HG03097 (cell line): ENCODE measurements at regions not wholly inside any gene's neighbourhood (a gene's known extent, or its start where the extent isn't known, plus 50 kb on each side); places are given as distances from the start of the nearest gene placed in this dataset.

Experiments used
- ATAC-seq: cut with Tn5 transposase; IDR thresholded peaks from one replicate; pipeline ENCODE4 v1.9.1; 2021; ENCODE audit not compliant: unreplicated experiment, low FRiP score

DNA sequence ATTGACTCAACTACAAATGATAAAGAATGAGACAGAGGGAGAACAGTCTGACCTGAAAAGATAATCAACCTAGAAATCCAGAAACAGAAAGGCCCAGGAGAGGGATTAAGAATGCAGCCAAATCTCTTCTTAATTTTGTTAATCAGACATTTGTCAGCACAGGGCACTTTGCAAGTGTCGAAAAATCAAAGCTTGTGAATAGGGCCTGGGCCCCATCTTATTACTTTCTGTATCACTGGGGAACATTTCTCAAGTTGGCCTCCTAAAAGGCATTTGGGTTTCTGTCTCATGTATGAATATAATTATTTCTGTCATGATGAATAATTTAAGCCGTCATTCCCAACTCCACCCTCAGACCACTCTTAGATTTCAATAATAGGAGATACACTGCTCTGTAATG is 308.4 kb upstream of the PRKCQ start:
- ATAC-seq = no peak

DNA sequence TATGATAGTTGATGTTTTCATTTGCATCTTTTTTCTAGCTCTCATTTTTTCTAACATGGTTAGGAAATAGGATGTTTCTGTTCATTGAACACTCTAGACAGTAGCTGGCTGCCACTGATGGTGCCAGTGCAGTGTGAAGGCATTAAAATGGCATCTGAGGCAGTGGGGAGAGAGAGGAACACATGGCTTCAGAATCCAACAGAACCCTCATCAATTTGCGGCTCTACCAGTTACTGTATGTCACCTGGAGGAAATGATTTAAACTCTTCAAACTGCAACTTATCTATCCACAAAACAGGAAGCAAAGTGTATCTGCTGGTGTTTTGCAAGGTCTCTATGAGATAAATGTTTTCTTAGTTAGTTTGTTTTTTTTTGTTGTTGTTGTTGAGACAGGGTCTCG is 305.2 kb upstream of the PRKCQ start:
- ATAC-seq = no peak

DNA sequence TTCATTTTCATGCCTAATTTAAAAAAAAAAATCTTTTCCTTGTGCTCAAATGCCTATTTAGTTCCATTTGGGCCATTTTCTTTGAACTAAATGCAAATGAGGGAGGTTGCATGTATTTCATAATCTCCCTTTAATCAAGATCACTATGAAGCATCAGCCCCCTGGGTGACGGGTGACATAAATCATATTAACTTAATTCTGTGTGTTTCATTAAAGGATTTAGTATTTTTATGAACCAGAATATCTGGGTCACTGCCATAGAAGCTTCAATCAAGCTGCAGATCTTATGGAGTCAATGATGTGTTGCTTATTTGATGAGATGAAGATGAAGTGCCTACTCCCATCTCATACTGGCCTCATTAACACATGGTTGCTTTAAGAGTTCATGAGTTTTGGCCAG is 301.9 kb upstream of the PRKCQ start:
- ATAC-seq = no peak

DNA sequence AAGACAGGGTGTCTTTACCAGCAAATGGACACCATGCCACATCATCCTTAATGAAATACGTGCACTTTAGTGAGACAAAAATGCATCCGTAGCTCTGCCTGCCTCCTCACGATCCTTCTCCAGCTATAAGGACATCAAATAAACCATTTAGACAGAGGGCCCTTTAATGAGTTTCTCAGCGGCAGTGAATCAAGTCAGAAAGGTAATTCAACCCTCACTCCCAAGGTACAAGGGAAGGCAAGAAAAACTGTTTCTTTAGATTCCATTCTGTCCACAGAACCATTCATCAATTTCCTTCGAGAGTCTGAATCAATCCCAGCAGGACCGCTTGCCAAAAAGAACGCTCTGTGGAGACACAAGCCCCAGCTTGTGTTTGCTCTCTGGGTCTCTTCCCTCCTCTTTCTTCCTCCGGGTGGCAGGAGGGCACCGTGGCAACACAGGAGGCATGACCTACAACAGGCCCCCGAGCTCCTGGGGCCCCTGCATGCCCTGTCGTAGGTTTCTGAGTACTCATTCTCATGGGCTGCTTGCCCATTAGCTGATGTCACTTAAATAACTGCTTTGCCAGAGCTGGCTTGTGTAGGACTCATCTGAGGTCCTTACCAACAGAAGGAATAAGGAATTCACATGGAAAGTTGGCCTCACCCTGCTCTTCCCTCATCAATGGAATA is 297.8 kb upstream of the PRKCQ start:
- ATAC-seq = no peak

DNA sequence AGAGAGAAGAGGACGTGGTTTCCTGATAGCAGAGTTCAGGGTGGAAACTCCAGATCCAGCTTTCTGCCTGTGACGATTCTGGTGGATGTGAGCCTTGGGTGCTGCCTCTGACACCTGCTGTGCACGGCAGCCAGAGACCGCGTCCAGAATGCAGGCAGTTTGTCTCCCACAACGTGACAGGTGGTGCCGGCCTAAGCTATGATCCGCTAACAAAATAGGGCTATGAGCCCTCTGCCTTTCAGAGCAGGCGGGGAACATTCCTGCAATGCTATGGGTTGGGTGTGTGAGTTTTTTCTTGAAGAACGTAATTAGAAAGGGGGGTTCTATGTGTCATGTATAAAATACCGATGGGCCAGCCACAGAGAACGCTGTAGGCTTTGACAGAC is 297.3 kb upstream of the PRKCQ start:
- no peak for ATAC-seq

DNA sequence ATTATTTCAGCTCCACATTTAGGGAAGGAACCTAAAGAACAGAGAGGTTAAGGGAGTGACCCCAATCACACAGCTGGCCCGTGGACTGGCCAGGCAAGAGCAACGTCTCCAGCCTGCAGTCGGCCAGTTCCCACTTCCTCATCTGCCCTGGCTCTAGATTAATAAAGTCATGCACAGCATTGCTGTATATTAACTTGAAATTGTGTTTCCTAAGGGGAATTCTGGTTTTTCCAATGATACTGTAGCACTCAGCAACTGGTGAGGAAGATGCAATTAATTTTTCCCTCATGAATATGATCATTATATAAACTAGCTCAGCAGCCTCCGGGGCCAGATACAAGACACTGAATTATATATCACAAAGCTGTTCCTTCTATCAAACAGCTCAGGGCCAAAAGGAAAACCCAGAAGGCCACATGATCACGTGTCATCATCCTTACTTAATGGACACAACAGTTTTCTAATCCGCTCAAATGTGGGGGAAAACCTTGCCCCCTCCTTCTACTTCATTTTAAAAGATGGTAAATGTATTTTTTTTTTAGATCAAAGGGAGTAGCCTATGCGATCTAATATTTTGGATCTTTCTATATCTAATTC is 295.3 kb upstream of the PRKCQ start:
- no peak for ATAC-seq

DNA sequence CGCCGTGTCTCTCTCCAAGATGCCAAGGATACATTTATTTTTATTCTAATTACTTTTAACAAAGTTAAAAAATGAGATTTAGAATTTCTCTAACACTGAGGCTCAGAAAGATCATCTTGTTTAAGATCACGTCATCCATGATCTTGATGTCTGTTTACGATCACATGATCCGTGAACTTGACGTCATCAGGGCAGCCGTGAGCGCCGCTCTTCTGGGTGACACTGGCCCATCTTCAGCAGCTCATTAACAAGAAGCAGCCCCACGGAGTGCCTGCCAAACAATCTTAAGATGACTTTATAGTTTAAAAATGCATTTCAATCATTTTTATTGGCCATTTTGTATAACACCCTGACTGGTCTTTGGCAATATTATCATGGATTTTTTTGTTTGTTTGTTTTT is 291.1 kb upstream of the PRKCQ start:
- ATAC-seq = no peak

DNA sequence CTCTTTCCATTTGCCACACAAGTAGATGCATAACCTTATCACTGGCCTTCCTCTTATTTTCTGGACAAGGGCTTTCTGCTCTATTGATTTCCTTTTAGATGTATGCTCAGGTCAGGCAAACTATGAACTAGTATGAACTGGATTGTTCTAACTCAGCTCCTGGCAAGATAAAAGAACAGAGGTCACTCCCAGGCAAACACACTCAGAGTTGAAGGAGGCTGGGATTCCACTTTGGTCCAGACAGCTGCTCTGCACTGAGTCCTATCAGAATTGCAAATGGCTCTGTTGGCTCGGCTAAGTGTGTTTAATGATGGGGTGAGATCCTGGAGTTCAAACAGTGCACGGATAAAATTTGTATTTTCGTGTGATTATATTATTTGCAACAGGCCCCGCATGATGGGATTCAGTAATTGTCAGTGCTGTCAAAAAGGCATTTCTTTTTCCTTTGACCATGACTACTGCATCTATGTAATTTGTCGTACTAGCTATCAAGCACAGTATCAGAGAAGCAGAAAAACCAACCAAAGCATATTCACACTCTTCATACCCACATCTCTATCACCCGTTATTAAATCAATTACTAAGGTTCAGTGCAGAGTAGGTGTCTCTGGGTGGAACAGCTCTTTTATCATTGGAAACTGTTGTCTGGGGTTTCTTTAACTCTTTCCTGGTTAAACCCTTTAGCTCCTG is 288.1 kb upstream of the PRKCQ start:
- no peak for ATAC-seq

DNA sequence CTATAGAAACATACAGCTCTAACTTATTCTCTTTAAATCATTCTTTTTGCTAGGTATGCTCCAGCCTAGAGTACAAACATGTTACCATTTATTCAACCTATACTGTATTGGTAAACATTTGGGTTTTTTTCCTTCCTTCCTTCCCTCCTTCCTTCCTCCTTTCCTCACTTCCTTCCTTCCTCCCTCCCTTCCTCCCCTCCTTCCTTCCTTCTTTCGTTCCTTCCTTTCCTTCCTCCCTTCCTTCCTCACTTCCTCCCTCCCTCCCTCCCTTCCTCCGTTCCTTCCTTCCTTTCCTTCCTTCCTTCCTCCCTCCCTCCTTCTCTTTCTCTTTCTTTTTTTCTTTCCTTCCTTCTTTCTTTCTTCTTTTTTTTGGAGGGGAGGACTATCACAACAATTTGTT is 286.7 kb upstream of the PRKCQ start:
- ATAC-seq = no peak

DNA sequence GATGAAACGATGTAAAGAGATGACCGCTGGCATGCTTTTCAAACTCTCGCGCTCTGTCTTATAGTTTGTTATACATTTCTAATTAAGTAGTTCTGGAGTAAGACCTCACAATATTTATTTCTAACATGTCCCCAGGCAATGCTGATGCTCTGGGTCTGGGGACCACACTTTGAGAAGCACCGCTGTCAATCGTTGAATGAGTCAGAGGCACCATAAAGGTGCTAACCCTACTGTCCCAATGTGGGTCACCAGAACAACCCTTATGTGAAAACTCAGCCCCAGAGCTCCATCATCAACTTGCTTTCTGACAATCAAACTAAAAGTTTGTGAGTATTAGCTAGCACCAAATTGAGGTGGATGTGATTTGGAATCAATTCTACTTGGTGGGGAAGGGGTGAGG is 284.1 kb upstream of the PRKCQ start:
- no peak for ATAC-seq

DNA sequence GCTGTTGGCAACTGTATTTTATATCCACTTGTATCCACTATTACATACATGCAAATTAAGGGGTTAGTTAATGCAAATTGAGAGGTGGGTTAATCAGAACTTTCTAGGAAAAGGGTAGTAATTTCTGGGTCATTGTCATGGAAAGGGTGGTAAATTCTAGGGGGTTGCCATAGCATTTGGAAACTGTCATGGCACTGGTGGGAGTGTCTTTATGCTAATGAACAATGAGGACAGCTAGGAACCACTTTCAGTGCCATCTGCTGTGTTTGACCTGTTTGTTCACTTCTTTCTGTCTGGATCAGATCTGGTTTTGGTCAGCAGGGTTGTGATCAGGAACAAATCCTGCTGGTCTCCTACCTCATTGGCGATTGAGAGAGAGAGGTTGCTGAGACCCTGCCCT is 283.3 kb upstream of the PRKCQ start:
- no peak for ATAC-seq

DNA sequence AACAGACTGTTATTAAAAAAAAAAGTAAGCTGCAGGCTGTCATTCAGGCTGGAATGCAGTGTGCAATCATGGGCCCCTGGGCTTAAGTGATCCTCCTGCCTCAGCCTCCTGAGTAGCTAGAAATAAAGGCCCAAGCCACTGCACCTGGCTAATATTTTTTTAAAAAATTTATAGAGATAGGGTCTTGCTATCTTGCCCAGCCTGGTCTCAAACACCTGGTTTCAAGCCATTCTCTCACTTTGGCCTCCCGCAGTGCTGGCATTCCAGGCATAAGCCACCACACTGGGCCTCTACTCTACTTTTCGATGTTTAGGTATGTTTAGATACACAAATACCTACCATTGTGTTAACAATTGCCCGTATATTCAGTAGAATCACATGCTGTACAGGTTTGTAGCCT is 270.4 kb upstream of the PRKCQ start:
- no peak for ATAC-seq

DNA sequence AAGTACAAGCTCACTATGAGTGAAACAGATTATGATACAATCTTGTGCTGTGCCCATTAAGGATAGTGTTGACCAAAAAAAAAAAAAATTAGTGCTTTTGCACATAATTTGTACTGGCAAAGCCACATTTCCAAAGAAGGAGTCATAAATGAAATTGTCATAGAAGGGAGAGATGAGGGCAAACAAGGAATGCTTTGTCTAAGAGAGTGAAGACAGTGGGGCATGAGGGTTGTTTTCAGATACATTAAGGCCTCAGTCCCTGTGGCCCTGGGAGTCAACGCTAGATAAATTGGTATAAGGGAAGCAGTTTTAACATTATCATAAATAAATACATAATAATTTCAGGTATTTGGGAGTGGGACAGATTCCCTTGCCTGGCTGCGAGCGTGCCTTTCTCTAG is 267.5 kb upstream of the PRKCQ start:
- ATAC-seq = no peak

DNA sequence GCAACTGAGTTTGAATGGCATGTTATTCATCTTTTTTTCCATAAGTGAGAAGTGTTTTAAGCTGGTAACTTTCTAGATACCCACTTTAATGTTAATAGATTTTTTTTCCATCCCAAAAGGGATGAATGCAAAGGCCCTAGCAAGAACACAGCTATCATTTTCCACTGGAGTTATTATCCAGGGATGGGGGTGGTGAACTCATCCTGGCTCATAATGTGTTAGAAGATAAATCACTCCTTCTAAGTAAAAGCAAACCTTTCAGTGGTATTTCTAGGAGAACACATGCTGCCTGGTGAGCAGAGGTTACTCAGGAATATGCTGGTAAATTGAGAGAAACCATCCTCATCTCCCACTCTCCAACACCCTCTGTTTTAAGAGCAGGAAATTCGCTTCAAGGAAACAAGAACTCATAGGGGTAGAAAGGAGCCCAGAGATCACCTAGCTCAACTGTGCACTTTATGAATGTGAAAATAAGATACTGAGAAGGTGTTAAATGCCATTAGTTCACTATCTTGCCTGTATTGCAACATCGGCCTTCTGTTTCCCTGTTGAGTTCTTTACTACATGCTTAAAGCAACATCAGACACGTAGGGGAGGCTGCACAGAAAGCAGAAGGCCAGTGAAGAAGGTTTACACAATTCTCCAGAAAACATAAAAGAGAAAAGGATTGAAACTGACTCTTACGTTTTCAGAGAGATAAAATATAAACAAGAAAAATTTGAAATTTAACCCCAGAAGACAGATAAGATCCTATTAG is 264.0 kb upstream of the PRKCQ start:
- ATAC-seq = no peak

DNA sequence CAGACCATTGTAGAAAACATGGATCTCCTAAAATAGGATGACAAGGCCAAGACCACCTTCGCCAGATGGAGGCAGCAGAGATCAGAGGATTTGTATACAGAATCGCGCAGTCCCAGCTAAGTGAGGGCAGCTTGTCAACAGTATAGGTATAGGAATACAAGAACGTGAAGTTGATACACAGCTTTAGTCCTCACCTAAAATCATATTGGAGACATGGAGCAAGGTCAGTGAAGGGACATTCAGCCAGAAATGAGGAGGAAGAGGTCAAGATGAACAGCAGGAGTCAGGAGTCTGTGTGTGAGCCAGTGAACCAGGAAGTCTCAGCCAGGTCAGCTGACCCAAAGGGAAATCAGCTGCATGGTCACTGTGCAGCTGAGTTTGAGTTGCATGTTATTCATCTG is 263.4 kb upstream of the PRKCQ start:
- ATAC-seq = no peak

DNA sequence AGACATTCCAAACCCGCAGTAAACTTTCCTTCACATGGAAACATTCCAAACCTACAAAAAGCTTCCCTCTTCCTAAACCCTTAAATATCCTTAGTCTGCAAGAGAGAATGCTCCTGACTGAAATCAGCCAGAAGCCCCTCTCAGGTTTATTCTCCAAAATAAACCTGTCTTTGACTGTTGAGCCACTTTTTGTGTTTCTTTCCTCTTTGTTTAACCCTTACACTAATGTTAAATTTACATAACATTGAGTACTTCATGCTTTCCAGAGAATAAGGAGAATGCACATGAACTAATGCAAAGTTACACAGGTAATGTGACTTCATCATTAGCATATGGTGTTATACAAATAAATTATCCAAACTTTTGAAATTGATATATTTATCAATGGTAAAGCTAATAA is 262.6 kb upstream of the PRKCQ start:
- ATAC-seq = no peak

DNA sequence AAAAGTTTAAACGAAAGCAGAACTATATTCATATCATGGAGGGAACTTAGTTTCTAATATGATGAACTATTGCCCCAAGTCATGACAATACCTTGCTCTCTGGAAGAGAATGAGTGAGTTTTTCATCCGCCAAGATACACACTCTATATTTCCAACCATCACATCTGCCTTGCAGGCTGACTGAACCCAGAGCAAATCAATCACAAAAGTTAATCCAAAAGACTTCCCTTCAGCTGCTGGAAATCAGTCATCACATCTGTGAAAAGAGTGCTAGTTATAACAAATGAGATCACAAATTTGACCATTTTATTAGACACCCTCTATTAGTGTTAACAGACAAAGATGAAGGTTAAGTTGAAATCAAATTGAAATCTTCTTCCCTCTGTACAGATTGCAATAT is 261.7 kb upstream of the PRKCQ start:
- no peak for ATAC-seq

DNA sequence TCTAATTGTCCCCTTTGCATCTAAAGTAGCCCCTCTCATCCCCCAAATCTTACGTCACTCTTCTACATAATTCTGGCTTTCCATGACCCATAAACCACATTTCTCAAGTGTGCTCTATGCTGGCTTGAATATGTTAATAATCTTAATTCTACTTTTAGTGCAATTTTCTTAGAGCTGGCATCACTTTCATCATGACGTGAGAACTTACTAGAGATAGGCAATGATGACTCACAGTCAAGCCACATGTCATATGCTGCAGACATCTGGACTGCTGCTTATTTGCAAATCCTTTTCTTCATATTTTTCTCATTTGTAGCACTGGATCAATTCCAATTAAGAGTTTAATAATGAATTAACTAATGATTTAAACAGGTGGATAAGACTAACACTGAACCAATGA is 260.7 kb upstream of the PRKCQ start:
- no peak for ATAC-seq

DNA sequence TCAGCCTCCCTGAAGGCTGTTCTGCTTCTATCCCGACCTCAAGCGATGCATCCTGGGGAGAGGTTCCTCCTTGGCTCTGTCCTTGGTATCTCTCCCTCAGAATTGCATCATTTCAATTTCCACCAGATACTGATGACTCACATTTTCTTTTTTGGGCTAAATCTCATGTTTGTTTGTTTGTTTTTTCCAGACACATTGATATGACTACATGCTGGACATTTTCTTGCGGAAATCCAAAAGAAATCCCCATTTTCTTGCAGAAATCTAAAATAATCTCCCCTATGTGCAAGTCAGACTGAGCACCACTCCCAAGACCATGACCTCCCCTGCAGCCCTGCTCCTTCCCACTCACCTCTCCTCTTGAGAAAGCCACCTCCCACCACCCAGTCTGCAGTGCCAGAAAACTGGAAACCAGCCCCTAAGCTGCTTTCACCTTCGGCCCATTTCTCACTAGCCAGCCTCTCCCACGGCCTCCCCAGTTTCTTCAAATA is 260.2 kb upstream of the PRKCQ start:
- ATAC-seq = no peak

DNA sequence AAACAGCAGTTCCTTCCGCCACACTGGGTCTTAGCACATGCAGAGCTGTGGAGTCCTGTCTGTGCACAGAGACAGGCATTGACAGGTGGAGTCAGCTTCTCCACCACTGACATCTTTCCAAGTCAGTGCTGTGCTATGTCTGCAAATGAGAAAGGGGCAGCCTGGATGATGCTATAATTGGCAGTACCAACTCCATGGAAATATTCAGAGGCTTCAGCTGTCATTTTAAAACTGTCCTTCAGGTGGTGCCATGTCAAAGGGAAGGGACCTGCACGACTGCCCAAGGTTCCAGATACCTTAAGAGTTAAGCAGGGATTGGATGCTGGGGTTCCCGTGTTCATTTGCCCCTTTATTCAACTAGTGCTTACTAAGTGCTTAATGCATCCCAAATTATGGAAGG is 258.0 kb upstream of the PRKCQ start:
- no peak for ATAC-seq

DNA sequence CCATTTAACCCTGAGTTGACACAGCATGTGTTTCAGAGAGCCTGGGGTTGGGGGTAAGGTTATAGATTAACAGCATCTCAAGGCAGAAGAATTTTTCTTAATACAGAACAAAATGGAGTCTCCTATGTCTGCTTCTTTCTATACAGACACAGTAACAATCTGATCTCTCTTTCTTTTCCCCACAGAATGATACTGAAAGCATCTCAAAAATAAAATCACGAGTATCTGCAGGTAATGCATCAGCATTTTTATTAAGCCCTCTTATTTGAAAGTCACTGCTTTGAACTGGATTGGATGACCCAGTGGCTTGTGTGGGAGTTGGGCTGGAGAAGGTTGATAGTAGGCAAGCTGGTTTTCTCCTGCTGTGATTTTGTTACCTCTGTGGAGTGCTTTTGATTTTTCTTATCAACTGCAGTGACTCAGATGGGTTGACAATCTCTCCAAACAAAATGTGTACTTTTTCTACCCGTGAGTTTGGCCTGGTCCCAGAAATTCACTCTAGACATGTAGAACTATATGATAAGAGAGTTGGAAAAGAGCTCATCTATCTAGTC is 253.5 kb upstream of the PRKCQ start:
- ATAC-seq = no peak
